Endothelial cell of umbilical vein (primary cell): ENCODE measurements at regions not wholly inside any gene's neighbourhood (a gene's known extent, or its start where the extent isn't known, plus 50 kb on each side); places are given as distances from the start of the nearest gene placed in this dataset.

ENCODE experiments used
- BruUV-seq: library from RNA; stranded (reverse); fragments of 400-500 nt; replicated peaks from 2 replicates; lab custom pipeline; 2021; lab: Mats Ljungman, UMichigan
- CTCF ChIA-PET: fragments of 300-600, 350-600 bp; sonication (Branson Sonifier 250); formaldehyde crosslinking; loops from one replicate; lab custom pipeline; 2021; ENCODE audit warnings: antibody characterized with exemption, inconsistent platforms; lab: Charles Lee
- POLR2A ChIA-PET: fragments of 300-600, 350-600 bp; sonication (Branson Sonifier 250); formaldehyde crosslinking; loops from one replicate; lab custom pipeline; 2021; ENCODE audit warnings: antibody characterized with exemption, inconsistent platforms; lab: Charles Lee
- DNase-seq: peaks from one replicate; pipeline ENCODE4 v3.0.0-alpha.2; 2011; ENCODE audit warnings: low read depth, low spot score
- FAIRE-seq: peaks from 2 replicates; lab custom pipeline; 2011; peaks lifted over from hg19 to GRCh38; lab: Jason Lieb, UNC
- H2AFZ ChIP-seq: 2 replicates; pipeline ENCODE4 v1.6.0; 2012; ENCODE audit warnings: low read depth, low read length, control low read depth, inconsistent platforms
- H3K27ac ChIP-seq: 2 replicates; pipeline ENCODE4 v1.5.1; 2011; ENCODE audit warnings: low read depth, mild to moderate bottlenecking, control low read depth, low read length, moderate library complexity; ENCODE audit not compliant: insufficient read depth
- H3K27me3 ChIP-seq, 2 experiments: 2 replicates each; pipeline versions ENCODE4 v1.6.0 to v1.6.1; 2011; ENCODE audit warnings: low read length in 2 of 2, mixed read lengths in 1 of 2; ENCODE audit not compliant: control insufficient read depth in 2 of 2, insufficient read depth in 2 of 2
- H3K36me3 ChIP-seq, 2 experiments: 2 replicates in 1 of 2; 3 replicates in 1 of 2; pipeline ENCODE4 v1.5.1; 2011; ENCODE audit warnings: low read length in 2 of 2, mild to moderate bottlenecking in 1 of 2, moderate library complexity in 1 of 2; ENCODE audit not compliant: control insufficient read depth in 2 of 2, insufficient read depth in 2 of 2; ENCODE audit errors: extremely low read depth in 1 of 2
- H3K4me1 ChIP-seq: 3 replicates; pipeline ENCODE4 v1.5.1; 2011; ENCODE audit warnings: mild to moderate bottlenecking, low read length; ENCODE audit not compliant: control insufficient read depth, insufficient read depth; ENCODE audit errors: extremely low read depth
- H3K4me2 ChIP-seq: 2 replicates; pipeline ENCODE4 v1.6.1; 2011; ENCODE audit warnings: low read length, control low read depth, mixed read lengths; ENCODE audit not compliant: insufficient read depth
- H3K4me3 ChIP-seq, 3 experiments: fragments of 200-600 bp in 1 of 3; sonication (generic), shearing (Covaris generic) in 1 of 3; replicated peaks in 1 of 3; 2 replicates each; pipeline ENCODE4 v1.5.1; 2011 to 2016; ENCODE audit warnings: control low read depth in 3 of 3, low read length in 3 of 3, mild to moderate bottlenecking in 2 of 3, inconsistent platforms in 1 of 3, low read depth in 1 of 3, moderate library complexity in 1 of 3; ENCODE audit not compliant: insufficient read depth in 1 of 3
- H3K79me2 ChIP-seq: 2 replicates; pipeline ENCODE4 v1.6.0; 2012; ENCODE audit warnings: low read length, inconsistent platforms; ENCODE audit not compliant: control insufficient read depth, insufficient read depth
- H3K9ac ChIP-seq: replicated peaks from 2 replicates; pipeline ENCODE3; 2011; ENCODE audit warnings: low read length, control low read depth; ENCODE audit not compliant: insufficient read depth; ENCODE audit errors: extremely low read depth
- H3K9me1 ChIP-seq: replicated peaks from 3 replicates; pipeline ENCODE4 v1.6.0; 2011; ENCODE audit warnings: mild to moderate bottlenecking, low read length; ENCODE audit not compliant: control insufficient read depth, insufficient read depth; ENCODE audit errors: extremely low read depth
- H3K9me3 ChIP-seq: replicated peaks from 2 replicates; pipeline ENCODE4 v1.5.1; 2012; ENCODE audit warnings: low read length, inconsistent platforms; ENCODE audit not compliant: control insufficient read depth, insufficient read depth
- H4K20me1 ChIP-seq: replicated peaks from 2 replicates; pipeline ENCODE3; 2011; ENCODE audit warnings: mild to moderate bottlenecking, low read length; ENCODE audit not compliant: control insufficient read depth, insufficient read depth; ENCODE audit errors: extremely low read depth
- EZH2 ChIP-seq: IDR thresholded peaks from 2 replicates; pipeline ENCODE4 v1.6.1; 2012; ENCODE audit warnings: borderline replicate concordance, low read depth, mild to moderate bottlenecking, moderate library complexity, low read length, inconsistent platforms; ENCODE audit not compliant: severe bottlenecking
- FOS ChIP-seq: IDR thresholded peaks from 2 replicates; pipeline ENCODE4 v1.6.1; 2011; ENCODE audit warnings: mild to moderate bottlenecking, low read length, moderate library complexity, borderline replicate concordance; ENCODE audit not compliant: insufficient read depth
- GATA2 ChIP-seq: IDR thresholded peaks from 2 replicates; pipeline ENCODE4 v1.7.0; 2011; ENCODE audit warnings: low read depth, mild to moderate bottlenecking, moderate library complexity, mixed read lengths, low read length; ENCODE audit not compliant: insufficient read length, insufficient read depth
- JUN ChIP-seq: IDR thresholded peaks from 2 replicates; pipeline ENCODE4 v1.6.1; 2011; ENCODE audit warnings: borderline replicate concordance, low read depth; ENCODE audit not compliant: insufficient read length, insufficient read depth
- MYC ChIP-seq: IDR thresholded peaks from one replicate; pipeline ENCODE4 v1.6.1; 2011; ENCODE audit warnings: mild to moderate bottlenecking, low read depth, low read length
- POLR2A ChIP-seq: IDR thresholded peaks from 2 replicates; pipeline ENCODE4 v1.6.1; 2012; ENCODE audit warnings: low read depth, mild to moderate bottlenecking, control low read depth, low read length
- POLR2AphosphoS5 ChIP-seq: IDR thresholded peaks from 2 replicates; pipeline ENCODE4 v1.6.1; 2012; ENCODE audit warnings: low read depth, mild to moderate bottlenecking, control low read depth, low read length, moderate library complexity; ENCODE audit not compliant: insufficient read depth
- dilution Hi-C: fragments of 300-500 bp; cut with MboI; formaldehyde crosslinking; loops from one replicate; pipeline ENCODE4 v1.15.0; 2019; ENCODE audit warnings: low sequenced_read_pairs; ENCODE audit not compliant: extremely low pct_ligation_motif_present
- intact Hi-C: fragments of 100-400 bp; cut with micrococcal nuclease; formaldehyde crosslinking; loops from one replicate; pipeline ENCODE4 v1.10.0; 2022
- TF ChIP-seq, protein P1 (sequence below), 2 donors: IDR thresholded peaks; 1 replicate in 1 of 2; 2 replicates in 1 of 2; pipeline ENCODE4 v1.5.1; 2011; ENCODE audit warnings: low read length in 2 of 2, mild to moderate bottlenecking in 2 of 2, moderate library complexity in 2 of 2, control low read depth in 1 of 2, inconsistent platforms in 1 of 2, low read depth in 1 of 2; ENCODE audit not compliant: insufficient read depth in 1 of 2; ENCODE audit errors: extremely low read depth in 1 of 2
- TF ChIP-seq, protein P2 (sequence below): IDR thresholded peaks from 2 replicates; pipeline ENCODE4 v1.6.1; 2011; ENCODE audit not compliant: insufficient read depth, insufficient read length

DNA sequence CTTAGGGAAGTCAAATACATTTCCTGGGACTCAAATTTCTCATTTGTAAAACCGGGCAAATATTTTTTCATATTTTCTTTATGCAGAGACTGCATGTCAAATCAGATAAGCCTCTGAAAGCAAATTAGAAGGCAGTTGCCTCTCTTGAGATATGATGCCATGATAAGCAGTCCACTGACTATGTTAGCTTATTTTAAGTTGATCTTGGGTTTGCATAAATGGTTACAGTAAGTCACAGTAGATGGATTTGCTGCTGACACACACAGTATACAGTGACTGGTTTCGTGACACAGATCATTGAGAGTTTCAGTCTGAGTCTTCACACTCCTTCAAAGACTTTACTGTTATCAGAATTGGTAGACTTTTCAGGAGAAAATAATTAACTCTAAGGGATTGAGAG lies 927.6 kb upstream of the CDH8 start:
- Histone ChIP-seq H2AFZ (no peak overlapping the region), H3K4me2 (no peak overlapping the region), H3K9me1 (no peaks in the 10 kb centered on the region), H3K36me3 (no peaks in the 10 kb centered on the region), H3K4me3 (no peak overlapping the region), H3K27me3 (no peaks in the 10 kb centered on the region), H3K9me3 (no peaks in the 10 kb centered on the region), H3K27ac (no peak overlapping the region), H4K20me1 (no peaks in the 10 kb centered on the region), H3K4me1 (no peaks in the 10 kb centered on the region), H3K9ac (no peak overlapping the region), H3K79me2 (no peaks in the 10 kb centered on the region)
- FAIRE-seq: no peak
- ChIA-PET CTCF (no interaction called here), POLR2A (no interaction called here)
- TF ChIP-seq MYC: no peak
- no peak for TF ChIP-seq POLR2AphosphoS5
- TF ChIP-seq, protein P1, sequence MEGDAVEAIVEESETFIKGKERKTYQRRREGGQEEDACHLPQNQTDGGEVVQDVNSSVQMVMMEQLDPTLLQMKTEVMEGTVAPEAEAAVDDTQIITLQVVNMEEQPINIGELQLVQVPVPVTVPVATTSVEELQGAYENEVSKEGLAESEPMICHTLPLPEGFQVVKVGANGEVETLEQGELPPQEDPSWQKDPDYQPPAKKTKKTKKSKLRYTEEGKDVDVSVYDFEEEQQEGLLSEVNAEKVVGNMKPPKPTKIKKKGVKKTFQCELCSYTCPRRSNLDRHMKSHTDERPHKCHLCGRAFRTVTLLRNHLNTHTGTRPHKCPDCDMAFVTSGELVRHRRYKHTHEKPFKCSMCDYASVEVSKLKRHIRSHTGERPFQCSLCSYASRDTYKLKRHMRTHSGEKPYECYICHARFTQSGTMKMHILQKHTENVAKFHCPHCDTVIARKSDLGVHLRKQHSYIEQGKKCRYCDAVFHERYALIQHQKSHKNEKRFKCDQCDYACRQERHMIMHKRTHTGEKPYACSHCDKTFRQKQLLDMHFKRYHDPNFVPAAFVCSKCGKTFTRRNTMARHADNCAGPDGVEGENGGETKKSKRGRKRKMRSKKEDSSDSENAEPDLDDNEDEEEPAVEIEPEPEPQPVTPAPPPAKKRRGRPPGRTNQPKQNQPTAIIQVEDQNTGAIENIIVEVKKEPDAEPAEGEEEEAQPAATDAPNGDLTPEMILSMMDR (IDR thresholded peaks at IDR 0.05; ENCODE audit: extremely low read depth in 1 of 2, insufficient read depth in 1 of 2, low read depth in 1 of 2, low read length in 2 of 2): no peak
- TF ChIP-seq, protein P2, sequence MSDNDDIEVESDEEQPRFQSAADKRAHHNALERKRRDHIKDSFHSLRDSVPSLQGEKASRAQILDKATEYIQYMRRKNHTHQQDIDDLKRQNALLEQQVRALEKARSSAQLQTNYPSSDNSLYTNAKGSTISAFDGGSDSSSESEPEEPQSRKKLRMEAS: no peak
- no peak for TF ChIP-seq POLR2A
- TF ChIP-seq JUN: no peak
- no peak for TF ChIP-seq EZH2
- no peak for TF ChIP-seq GATA2
- no peak for TF ChIP-seq FOS
- intact Hi-C loops (no loop called here), dilution Hi-C loops (no loop called here)
- no peak for DNase-seq
- no TSS peak for BruUV-seq
